Activated CD4-positive, alpha-beta T cell treated with anti-CD3 and anti-CD28 coated beads, Interleukin-2, Interleukin-6, amounts not matched to agents 100 ng/mL and 50 ng/mL, durations not matched to agents 16 hours and 8 hours (primary cell): ENCODE measurements at regions not wholly inside any gene's neighbourhood (a gene's known extent, or its start where the extent isn't known, plus 50 kb on each side); places are given as distances from the start of the nearest gene placed in this dataset.
"Not testable (repeated sequence)": the region's sequence is repeated elsewhere in the genome, so short reads cannot be mapped to it uniquely, and the experiment has no call there.

ENCODE experiments used
- DNase-seq: peaks from one replicate; pipeline ENCODE4 v3.0.0-alpha.2; 2020

DNA sequence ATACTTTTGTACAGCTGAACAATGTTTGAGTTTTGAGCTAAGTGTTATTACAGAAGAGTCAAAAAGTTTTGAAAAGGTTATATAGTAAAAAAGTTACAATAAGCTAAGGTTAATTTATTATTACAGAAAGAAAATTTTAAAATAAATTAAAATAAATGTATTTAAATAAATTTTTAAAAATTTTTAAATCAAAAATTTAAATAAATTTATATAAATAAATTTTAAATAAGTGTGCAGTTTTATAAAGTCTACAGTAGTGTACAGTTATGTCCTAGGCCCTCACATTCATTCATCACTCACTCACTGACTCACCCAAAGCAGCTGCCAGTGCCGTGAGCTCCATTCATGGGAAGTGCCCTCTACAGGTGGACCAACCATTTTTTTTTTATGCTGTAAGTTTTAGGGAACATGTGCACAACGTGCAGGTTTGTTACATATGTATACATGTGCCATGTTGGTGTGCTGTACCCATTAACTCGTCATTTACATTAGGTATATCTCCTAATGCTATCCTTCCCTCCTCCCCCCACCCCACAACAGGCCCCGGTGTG lies 462.9 kb upstream of the ZMIZ1 start:
- no peak for DNase-seq

DNA sequence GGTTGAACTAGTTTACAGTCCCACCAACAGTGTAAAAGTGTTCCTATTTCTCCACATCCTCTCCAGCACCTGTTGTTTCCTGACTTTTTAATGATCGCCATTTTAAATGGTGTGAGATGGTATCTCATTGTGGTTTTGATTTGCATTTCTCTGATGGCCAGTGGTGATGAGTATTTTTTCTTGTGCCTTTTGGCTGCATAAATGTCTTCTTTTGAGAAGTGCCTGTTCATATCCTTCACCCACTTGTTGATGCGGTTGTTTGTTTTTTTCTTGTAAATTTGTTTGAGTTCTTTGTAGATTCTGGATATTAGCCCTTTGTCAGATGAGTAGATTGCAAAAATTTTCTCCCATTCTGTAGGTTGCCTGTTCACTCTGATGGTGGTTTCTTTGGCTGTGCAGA lies 462.0 kb upstream of the ZMIZ1 start:
- DNase-seq = not testable (repeated sequence)

DNA sequence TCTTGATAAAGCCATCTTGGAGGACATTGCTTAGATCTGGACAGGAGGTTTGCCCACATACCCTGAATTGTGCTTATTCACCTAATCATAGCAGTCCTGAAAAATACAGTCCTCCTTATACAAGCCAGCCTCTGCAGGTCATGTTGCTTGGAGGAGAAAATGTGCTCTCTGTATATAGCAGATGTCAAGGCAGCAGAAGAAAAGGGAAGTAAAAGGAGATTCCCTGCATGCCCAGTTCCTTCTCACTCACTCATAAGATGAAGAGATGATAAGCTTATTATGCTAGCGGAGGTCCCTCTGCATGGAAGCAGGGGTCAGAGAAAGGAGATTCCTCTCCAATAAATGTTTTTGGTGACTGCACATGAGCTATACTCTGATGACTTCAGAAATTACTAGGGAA lies 458.8 kb upstream of the ZMIZ1 start:
- DNase-seq = no peak

DNA sequence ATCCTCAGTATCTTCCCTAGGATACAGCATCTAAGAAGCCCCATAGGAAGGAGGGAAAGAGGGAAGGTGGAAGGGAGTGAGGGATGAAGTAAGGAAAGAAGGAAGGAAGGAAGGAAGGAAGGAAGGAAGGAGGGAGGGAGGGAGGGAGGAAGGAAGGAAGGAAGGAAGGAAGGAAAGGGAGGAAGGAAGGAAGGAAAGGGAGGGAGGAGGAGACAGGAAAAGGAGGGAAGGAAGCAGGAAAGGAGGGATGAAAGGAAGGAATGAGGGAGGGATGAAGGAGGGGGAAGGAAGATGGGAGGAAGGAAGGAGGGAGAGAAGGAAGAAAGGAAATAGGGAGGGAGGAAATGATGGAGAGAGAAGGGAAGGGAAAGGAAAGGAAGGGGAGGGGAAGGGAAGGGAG lies 455.6 kb upstream of the ZMIZ1 start:
- no peak for DNase-seq

DNA sequence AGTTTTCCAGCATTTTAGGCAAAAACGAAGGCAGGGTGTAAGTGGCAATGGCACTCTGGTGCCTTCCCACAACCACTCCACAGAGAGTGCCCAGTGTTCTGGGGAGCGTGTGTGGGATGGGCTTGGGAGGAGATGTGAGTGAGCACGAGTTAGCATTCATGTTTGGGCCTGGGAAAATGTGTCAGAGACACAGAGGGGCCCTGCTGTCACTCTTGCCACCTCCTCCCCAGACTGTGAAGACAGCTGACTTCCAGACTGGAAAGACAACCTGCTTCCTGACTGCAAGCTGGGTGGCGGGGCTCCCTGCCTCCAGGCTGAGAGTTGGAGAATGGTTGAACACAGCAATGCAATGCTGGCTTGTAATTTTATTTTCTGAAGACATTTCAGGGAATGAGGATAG lies 454.5 kb upstream of the ZMIZ1 start:
- DNase-seq = no peak

DNA sequence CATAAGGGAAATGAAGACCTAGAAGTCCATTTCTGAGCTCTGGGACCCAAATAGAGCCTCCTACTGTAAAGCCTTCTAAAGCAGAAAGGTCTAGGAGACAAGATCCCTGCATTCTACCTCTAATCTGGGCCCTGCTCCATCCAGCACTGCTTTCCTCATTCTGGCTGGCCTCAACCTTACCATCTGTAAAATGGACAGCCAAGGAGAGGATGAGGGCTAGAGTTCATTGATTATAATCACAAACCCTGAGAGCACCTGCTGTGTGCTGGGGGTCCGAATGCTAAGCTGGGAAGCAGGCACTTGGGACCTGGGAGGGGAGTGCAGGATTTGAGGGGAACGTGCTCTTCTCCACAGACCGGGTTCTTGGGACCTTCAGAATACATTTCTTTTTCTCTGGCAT lies 454.0 kb upstream of the ZMIZ1 start:
- no peak for DNase-seq

DNA sequence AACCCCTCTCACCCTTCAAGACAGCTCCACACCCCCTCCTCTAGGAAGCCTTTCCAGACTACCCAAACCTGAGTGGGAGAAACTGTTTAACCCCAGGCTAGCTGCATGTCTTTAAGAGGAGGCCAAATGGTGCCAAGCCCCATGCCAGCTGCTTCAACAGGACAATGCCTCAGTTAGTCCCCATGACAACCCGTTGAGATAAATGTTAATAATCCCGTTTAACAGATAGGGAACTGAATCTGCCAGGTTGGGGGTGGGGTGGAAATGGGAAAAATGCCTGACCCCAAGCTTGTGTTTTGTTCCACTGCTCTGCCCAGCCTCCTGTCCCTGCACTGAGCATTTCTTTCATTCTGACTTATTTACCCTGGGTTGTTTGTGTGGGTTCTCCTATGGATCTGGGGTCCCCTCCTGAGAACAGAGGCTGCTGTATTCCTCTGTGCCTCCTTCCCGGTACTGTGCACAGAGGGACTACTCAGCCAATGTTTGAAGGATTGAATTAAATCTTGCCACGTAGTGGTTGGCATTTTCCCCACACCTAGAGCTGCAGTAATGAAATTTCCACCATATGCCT lies 452.6 kb upstream of the ZMIZ1 start:
- DNase-seq = no peak

DNA sequence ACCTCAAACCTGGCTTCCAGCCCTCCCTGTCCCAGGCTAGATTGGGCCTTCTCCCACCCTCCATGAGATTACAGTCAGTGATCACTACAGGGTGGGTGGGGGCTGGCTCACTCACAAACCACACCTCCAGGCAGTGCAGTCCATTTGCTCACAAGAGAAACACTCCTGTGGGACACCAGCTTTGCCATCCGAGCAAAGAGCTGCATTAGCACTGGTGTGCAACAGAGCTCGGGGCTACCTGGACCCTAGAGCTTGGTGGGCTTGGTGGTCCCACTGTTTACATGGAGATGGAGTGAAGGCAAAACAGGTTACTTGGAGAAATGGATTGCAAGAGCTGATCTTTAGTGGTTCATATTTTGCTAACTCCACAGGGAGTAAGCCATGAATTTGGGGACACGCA lies 451.7 kb upstream of the ZMIZ1 start:
- no peak for DNase-seq

DNA sequence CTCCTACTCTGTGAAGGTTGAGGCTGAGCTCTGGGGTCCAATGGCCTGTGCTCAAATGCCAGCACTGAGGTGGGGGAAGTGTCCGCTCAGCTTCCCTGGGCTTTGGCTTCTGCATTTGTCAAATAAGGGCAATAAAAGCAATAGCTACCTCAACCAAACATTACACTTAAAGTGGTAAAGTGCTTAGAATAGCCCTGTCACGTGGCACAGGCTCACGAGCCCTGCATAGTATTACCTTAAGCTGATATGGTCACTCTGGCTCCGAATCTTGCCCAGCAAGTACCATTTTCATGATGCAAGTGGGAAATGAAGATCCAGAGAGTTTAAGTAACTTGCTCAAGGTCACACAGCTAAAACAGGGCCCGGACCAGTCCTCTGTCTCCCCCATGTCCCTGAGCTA lies 451.1 kb upstream of the ZMIZ1 start:
- no peak for DNase-seq

DNA sequence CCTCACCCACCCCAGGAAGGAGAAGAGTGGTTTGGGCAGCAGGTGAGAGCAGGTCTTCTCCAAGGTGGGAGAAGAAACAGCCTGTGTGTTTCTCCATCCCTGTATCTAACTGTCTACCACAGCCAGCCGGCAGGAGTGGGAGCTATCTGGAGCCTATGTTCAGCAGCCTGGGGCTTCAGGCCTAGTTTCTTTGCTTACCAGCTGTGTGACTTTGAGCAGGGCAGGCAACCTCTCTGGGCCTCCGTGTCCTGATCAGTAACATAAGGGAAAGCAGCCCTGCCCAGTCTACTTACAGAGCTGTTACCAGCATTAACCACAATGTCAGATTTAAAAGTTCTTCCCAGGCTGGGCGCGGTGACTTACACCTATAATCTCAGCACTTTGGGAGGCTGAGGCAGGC lies 450.7 kb upstream of the ZMIZ1 start:
- DNase-seq = no peak

DNA sequence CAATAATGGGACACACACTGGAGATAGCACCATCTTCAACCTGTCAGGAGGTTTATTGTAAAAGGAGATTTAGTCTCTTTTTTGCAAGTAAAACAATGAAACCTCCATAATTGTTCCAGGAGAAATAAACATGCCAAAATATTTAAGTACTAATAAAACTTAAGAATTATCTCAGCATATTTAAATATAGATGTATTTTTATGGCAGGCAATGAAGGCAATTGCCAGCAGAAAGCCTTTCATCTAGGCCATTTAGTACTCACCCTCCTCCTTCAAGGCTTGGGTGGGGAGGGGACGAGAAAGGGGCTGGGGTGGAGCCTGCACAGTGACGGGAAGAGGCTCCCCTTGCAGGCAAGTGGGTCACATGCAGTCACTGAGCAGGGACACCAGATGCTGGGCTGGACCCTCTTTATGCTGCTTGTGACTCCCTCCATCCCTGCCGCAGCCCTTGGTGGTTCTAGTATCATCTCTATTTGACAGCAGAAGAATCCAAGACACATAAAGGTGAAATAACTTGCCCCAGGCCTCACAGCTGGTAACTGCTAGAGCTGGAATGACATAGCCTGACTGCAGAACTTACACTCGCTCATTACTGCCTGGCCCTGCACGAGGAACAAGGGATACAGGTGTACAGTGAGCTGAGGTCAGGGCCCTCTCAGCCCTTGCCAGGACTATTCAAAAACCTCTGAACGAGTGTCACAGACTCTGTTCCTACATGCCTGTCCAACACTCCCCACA lies 449.5 kb upstream of the ZMIZ1 start:
- no peak for DNase-seq

DNA sequence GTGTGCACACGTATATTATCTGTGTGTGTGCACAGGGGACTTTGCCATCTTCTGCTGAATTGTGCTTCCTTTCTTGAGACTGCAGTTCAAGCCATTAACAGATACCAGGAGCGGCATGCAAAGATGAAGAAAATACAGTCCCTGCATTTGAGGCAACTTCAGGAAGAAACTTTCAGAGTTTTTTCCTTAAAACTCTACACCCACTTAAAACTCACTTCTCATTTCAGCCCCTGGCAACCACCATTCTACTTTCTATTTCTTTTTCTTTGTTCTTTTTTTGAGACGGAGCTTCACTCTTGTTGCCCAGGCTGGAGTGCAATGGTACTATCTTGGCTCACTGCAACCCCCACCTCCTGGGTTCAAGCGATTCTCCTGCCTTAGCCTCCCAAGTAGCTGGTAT lies 448.9 kb upstream of the ZMIZ1 start:
- DNase-seq = no peak

DNA sequence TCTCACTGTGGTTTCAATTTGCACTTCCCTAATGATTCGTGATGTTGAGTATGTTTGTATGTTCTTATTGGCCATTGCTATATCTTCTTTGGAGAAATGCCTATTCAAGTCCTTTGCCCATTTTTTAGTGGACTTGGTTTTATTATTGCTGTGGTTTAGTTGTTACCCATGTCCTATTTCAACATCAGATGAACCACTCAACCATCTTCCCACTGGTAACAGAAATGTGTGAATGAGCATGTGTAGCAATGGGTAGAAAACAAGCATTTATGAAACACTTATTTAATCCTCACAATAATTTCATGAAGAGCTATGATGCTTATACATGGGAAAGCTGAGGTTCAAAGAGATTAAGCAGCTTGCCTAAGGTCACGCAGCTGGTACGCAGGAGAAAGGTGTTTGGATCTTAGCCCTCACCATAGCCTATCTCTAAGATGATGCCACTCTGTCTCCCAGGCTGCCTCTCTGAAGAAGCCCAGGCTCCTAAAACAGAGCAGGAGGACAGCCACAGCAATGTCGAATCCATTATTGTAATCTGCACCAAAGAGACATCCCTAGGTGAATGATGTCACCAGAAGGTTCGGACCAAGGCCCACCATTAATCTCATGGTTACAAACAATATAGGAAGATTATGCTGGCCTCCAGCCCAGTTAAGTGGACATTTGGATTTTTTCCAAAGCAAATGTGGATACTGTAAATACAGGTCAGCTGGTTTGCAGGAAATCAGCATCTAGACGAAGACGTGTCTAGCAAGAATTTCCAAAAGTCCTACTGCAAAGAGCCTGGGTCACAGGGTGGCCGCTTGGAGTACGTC lies 447.6 kb upstream of the ZMIZ1 start:
- DNase-seq = no peak

DNA sequence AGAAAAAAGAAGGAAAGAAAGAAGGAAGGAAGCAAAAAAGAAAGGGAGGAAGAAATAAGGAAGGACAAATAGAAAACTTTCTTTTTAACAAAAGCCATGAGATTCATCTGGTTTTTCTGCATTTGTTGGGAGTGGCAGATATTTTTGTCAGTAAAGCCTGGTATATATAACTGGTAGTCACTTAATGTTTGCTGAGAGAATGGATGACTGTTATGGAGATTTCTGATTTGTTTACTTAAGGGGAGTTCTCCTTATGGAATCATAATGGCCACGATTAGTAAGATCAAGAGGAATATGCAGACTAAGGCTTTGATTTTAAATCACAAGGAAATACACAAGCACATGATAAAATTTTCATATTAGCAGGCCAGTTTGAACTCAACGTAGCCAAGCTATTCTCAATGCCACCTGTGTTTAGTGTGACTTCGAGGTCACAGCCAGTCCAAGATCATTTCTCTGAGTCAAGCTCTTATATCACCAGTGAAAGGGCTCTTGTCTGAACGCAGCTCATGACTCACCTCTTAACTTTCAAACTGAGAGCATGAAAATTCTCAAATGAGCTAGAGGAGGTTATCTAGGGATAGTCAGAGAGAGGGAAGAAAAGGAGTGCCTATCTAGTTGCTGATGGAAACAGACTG lies 445.1 kb upstream of the ZMIZ1 start:
- peak; percentile 30 for DNase-seq

DNA sequence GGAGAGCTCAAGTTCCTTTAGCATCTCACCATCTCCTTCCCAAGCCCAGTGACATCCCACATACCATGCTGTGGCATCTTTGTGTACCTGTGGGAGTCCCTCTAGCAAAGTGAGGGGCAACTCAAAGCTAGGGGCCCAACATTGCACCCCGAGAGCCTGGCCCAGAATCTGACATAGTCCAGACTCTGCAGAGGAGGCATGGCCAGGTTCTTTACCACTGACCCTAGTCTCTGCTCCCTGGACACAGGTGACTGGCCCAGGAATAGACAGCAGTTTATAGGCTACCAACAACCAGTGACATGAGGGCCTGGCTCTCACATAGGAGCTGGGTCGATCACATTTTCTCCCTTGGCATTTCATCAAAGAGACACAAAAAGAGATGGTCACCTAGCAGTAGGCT lies 444.0 kb upstream of the ZMIZ1 start:
- DNase-seq = no peak

DNA sequence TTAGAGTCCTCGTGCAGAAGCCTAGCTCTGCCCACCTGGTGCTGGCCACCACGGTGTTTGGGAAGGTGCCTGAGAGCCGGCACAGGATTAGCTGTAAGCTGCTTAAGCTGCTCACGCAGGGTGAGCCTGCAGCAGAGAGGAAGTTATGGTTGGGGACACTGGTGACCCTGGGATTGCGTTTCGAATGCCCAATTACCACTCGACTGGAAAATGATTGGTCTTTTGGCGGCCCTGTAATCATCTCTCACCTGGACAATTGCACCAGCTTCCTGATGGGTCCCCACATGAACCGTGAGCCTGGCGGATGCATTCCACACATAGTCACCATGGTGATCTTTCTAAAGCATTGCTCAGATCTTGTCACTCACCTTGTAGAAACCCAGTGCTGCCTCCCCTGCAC lies 442.3 kb upstream of the ZMIZ1 start:
- DNase-seq = no peak

DNA sequence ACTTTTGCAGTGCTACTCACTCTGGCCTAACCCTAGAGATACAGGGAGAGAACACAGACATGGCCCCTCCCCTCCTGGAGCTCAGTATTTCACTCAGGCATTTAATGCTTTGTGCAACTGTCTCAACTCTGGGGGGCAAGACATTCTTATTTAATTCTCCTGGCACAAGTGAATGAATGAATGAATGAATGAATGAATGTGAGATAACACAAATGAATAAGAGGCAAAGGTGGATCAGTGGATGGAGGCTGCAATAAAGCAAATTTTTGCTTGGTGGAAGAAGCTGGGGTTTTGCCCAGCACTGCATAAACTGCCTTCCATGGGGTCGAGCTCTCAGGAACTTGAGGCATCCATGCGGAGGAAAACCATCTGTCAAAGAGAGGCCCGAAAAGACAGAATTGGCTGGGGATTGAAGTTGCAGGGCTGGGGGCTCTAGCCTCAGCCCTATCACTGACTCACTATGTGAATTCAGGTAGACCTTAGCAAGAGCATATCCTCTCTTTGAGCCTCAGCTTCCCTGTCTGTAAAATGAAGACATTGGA lies 441.4 kb upstream of the ZMIZ1 start:
- no peak for DNase-seq

DNA sequence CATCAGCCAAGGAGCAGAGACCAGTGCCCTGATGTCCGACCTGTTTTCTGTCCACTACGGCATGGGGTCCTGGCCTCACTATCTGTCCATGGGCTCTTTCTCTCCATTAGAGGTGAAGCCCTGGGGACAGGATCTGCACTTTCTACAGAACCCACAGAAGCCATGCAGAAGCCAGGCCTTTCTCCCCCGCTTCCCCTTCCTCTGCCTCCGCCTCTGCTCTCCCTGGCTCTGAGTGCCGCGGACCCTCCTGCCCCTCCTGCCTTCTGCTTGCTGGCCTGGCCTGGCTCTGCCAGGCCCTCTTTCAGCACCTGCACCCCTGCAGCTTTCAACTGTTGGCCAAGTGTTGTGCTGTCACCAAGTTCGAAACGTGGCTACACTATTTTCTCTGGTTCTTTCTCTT lies 439.8 kb upstream of the ZMIZ1 start:
- DNase-seq = no peak

DNA sequence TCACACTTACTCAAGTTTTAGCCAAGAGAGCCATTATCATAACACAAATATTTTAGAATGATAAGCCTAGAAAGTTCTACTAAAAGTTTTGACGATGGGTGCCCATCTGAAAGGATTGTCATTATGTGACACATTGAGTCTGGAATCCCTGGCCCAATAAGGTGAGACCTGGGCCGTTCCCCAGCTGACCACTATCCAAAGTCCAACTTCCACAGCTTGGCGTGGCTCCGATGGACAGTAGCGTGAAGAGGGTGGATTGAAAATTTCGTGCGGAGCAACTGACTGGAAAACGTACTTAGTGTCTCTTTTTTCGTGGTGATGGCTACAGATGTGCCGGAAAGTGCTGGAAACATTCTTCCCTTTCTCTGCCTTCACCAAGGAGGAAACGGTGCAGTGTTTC lies 439.0 kb upstream of the ZMIZ1 start:
- DNase-seq = no peak

DNA sequence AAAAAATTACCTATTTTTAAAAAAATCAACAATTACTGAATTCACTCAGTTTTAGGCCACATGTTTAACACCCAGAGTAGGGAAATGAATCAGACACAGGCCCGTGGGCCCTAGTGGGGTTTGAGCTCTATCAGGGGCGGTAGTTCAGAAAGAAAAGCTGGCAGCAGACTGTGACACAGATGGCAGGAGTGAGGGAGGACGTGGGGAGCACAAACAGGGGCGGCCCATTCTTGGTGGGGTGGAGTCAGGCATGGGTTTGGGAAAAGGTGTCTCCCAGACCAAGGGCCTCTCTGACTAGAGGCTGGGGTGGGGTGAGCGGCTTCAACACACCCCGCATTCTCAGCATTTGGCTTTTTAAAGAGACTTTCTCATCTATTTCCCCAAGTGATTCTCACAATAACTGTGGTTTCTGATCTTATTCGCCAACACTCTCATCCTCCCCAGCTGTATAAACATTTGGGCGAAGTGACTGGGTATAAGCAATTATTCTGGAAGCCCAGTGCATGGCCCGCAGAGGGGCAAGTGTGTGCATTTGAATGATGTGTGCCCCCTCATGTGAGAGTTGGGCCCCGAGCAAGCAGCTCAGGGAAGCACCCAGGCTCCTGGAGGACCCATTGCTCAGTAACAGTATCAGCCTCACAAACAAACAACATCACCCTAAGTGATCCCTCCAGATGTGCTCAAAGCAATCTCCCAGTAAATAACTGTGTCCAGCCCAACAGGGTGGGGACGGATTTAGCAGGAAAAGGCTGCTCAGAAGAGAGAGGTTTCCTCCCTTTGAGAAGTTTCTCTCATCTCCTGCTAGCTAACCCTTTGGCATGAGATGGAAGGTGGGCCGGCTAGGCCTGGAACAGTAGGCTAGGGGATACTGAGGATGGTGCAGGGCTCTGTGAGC lies 437.6 kb upstream of the ZMIZ1 start:
- DNase-seq = peak; percentile 53

DNA sequence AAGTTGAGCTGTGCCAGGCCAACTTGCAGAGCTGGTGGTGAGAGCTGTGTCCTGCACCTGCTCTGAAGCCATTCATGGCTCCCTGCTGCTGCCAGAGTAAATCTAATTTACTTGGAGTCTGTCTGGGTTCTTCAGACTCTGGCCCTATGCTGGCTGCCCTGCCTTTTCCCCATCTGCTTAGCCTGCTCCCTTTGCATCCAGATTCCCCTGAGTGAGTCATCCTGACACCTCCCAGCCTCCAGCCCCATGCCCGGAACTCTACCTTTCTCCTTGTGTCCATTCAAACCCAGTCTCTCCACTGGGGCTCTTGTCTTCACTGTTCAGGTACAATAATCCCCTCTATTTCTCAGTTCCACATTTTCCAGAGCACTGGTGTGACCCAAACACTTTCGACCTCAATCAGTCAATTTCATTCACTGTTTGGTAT lies 434.4 kb upstream of the ZMIZ1 start:
- no peak for DNase-seq

DNA sequence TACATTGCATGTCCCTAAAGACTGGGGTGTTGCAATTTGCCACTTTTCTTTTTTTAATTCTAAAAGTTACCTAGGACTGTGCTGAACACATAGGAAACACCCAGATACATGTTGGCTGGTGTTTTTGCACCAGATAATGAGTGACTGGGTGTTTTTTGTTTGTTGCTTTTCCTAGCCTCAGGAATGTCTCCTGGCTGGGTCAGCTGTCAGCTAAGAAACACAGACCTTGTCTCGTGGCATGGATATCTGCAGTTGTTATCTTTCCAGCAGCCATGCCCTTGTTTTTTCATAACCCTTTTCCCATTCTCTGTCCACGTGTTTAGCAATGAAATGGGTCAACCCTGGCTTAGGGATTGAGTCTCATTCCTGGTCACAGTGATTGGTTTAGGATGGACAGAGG lies 433.9 kb upstream of the ZMIZ1 start:
- DNase-seq = no peak
